ENCODE measurements at regions not wholly inside any gene's neighbourhood (a gene's known extent, or its start where the extent isn't known, plus 50 kb on each side); places are given as distances from the start of the nearest gene placed in this dataset.

DNA sequence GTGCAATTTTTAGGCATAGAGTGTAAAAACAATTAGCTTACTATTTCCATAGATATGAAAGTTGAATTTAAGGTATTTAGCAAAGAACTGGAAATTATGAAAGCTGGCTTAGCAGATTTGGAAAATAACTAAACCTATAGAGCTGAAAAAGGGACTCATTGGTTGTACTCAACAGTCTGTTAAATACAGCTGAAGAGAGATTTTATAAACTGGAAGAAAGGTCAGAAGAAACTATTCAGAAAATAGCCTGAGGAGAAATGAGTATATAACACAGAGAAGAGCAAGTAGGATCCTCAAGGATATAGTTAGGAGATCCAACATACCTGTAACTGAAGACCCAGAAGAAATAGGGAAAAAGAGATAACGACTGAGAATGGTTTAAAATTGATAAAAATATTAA, 97.6 kb upstream of the SLIT3 start:
- no peaks in the 10 kb centered on the region for H3K36me3 ChIP-seq
- no peaks in the 10 kb centered on the region for H3K4me1 ChIP-seq
- no peak for TF ChIP-seq CTCF (IDR thresholded peaks at IDR 0.05; ENCODE audit: borderline replicate concordance)
- intact Hi-C loops (cut with micrococcal nuclease) = no loop called here
- peaks cover 8% of the 10 kb centered on the region for H3K27me3 ChIP-seq (ENCODE audit: low read depth)
- H3K27ac ChIP-seq (replicated peaks) = no peak overlapping the region
- no peak overlapping the region for H3K4me3 ChIP-seq
- DNase-seq = no peak
- peaks cover 16% of the 10 kb centered on the region for H3K9me3 ChIP-seq (replicated peaks)

DNA sequence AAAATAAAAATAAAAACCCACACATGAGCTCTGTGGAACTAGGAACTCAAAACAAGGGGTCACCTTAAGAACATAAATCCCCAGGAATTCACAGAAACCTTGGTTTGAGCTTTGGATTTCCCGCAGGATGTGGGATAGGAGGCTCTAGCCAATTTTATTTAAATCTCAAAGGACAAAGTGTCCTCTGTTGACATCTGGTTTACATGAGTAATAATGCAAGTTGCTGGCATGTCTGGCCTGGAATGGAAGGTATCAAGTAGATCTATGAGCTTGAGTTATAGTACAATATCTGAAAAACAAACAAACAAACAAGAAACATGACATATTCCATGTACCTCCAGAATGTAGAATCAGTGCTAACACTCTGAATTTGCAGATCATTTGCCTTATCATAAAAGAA, 94.2 kb upstream of the SLIT3 start:
- intact Hi-C loops (cut with micrococcal nuclease) = no loop called here
- Histone ChIP-seq H3K27me3 (ENCODE audit: low read depth) (peaks cover 29% of the 10 kb centered on the region), H3K27ac (replicated peaks) (no peak overlapping the region), H3K4me1 (no peaks in the 10 kb centered on the region), H3K4me3 (no peak overlapping the region), H3K9me3 (replicated peaks) (peaks cover 16% of the 10 kb centered on the region), H3K36me3 (no peaks in the 10 kb centered on the region)
- DNase-seq = no peak
- TF ChIP-seq CTCF (IDR thresholded peaks at IDR 0.05; ENCODE audit: borderline replicate concordance) = no peak

DNA sequence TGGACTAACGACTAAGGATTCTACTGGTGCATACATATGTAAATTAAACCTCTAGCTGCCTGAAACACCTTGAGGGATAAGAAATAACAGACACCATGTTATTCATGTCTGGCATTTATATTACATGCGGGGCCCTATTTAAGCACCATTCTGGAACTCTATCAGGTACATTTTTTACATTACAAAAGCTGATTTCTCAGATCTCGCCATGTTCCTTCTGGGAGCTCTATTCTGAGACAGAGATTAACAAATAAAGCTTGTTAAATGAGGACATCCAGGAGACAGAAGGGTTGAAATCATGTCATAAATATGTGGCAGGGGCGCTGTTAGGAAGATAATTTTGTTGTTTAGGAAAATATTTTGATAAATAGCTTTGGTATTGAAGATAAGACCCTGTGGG, 93.4 kb upstream of the SLIT3 start:
- Histone ChIP-seq H3K4me3 (no peak overlapping the region), H3K36me3 (no peaks in the 10 kb centered on the region), H3K27me3 (ENCODE audit: low read depth) (peaks cover 36% of the 10 kb centered on the region), H3K27ac (replicated peaks) (no peak overlapping the region), H3K4me1 (no peaks in the 10 kb centered on the region), H3K9me3 (replicated peaks) (peaks cover 15% of the 10 kb centered on the region)
- TF ChIP-seq CTCF (IDR thresholded peaks at IDR 0.05; ENCODE audit: borderline replicate concordance) = no peak
- no peak for DNase-seq
- intact Hi-C loops (cut with micrococcal nuclease) = no loop called here

GRCh38 chr5:169393907-169394306, 93.0 kb upstream of the SLIT3 start:
- TF ChIP-seq CTCF (IDR thresholded peaks at IDR 0.05; ENCODE audit: borderline replicate concordance) = no peak
- intact Hi-C loops (cut with micrococcal nuclease) = no loop called here
- Histone ChIP-seq H3K36me3 (no peaks in the 10 kb centered on the region), H3K4me1 (no peaks in the 10 kb centered on the region), H3K4me3 (no peak overlapping the region), H3K27me3 (ENCODE audit: low read depth) (peaks cover 36% of the 10 kb centered on the region), H3K9me3 (replicated peaks) (peaks cover 10% of the 10 kb centered on the region), H3K27ac (replicated peaks) (no peak overlapping the region)
- DNase-seq = no peak

- Histone ChIP-seq H3K27ac (replicated peaks) (no peak overlapping the region), H3K9me3 (replicated peaks) (no peaks in the 10 kb centered on the region), H3K4me3 (no peak overlapping the region), H3K4me1 (no peaks in the 10 kb centered on the region), H3K36me3 (no peaks in the 10 kb centered on the region), H3K27me3 (ENCODE audit: low read depth) (peaks cover 36% of the 10 kb centered on the region)
- no peak for TF ChIP-seq CTCF (IDR thresholded peaks at IDR 0.05; ENCODE audit: borderline replicate concordance)
- DNase-seq = no peak
- intact Hi-C loops (cut with micrococcal nuclease) = no loop called here
Observed at GRCh38 chr5:169390265-169390664, 89.3 kb upstream of the SLIT3 start.

GRCh38 chr5:169389318-169389717, 88.4 kb upstream of the SLIT3 start:
- H3K27ac ChIP-seq (replicated peaks) = no peak overlapping the region
- H3K9me3 ChIP-seq (replicated peaks) = no peaks in the 10 kb centered on the region
- H3K27me3 ChIP-seq (ENCODE audit: low read depth) = peaks cover 40% of the 10 kb centered on the region
- DNase-seq = no peak
- no peak overlapping the region for H3K4me3 ChIP-seq
- H3K36me3 ChIP-seq = no peaks in the 10 kb centered on the region
- no peaks in the 10 kb centered on the region for H3K4me1 ChIP-seq
- TF ChIP-seq CTCF (IDR thresholded peaks at IDR 0.05; ENCODE audit: borderline replicate concordance) = no peak
- intact Hi-C loops (cut with micrococcal nuclease) = no loop called here
